ENCODE measurements at regions not wholly inside any gene's neighbourhood (a gene's known extent, or its start where the extent isn't known, plus 50 kb on each side); places are given as distances from the start of the nearest gene placed in this dataset.

DNA sequence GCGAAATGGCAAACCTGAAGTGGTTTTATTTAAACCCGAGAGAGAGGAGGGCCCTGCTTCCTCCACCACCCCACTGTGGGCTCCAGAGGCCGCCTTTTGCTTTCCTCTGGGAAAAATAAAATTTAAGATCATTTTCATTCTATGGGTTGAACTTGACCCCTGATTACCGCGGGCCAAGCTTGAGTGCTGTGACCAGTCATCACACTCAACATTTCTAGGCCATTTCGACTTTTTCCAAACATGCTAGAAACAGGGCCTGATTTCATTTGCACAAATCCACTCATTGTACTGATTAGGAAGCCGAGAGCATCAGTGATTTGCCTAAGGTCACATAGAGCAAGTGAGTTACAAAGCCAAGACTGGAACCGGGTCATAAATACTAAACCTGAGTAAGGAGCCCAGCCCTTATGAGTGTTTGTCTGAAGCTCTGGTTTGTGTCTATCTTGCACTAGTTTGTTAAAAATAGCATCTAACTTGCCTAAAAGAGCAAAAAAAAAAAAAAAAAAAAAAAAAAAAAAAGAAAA, 179.7 kb downstream of the DLL1 start:
- Histone ChIP-seq H3K36me3 (ENCODE audit: insufficient read depth, insufficient read length, low read length) (no peaks in the 10 kb centered on the region), H3K9ac (ENCODE audit: insufficient read length, low read depth) (no peak overlapping the region), H3K4me1 (ENCODE audit: insufficient read depth, insufficient read length) (peaks cover 3% of the 10 kb centered on the region), H3K9me3 (ENCODE audit: insufficient read depth, low read length) (no peaks in the 10 kb centered on the region), H3K4me3 (ENCODE audit: insufficient read length, low read depth) (no peak overlapping the region), H3K27me3 (ENCODE audit: insufficient read depth, insufficient read length) (no peaks in the 10 kb centered on the region)
- TF ChIP-seq ZNF274 (IDR thresholded peaks at IDR 0.05; ENCODE audit: low read depth, low read length): no peak
- no peak for DNase-seq (ENCODE audit: low read depth, low spot score)

DNA sequence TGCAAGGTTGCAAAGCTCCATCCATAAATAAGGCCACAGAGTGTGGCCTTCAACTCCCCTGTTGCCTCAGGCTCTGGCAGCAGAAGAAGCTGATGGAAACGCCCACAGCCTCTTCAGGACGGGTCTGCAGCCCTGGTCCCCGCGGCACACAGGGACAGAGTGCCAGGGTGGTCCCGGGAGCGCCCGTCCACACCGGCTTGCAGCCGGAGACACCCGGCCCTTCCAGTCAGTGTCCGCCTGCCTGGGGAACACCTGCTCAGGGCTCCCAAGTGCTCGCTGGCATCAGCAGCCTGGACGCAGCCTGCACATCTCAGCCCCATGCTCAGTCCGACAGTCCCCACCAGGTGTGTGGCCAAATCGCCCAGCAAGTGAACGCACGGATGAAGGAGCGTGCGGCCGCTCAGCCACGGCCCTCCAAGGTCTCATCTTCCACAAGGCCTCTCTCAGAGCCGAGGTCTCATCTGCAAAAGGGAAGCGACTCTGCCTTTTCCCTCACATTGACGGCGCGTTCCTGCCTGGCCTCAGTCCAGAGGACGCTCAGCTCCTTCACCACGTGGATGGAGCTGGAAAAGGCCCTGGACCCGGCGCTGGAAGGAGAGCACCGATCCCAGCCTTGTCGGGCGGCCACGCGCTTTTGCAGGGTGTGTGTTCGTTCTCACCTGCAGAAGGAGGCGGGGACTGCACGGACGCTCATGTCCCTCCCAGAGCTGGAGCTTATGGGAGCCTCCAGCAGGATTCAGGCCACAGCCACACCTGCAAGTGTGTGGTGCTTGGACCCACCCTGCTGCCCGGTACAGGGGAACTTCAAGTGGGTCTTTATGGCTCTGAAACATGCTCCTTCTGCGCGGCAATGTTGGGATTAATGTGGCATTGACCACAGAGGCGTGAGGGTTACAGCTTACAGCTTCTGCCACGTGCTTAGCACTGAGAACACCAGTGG, 180.4 kb downstream of the DLL1 start:
- no peak overlapping the region for H3K4me3 ChIP-seq (ENCODE audit: insufficient read length, low read depth)
- H3K4me1 ChIP-seq (ENCODE audit: insufficient read depth, insufficient read length): peaks cover 3% of the 10 kb centered on the region
- no peak for TF ChIP-seq SUZ12 (IDR thresholded peaks at IDR 0.05; ENCODE audit: extremely low read depth, insufficient read depth, insufficient read length)
- TF ChIP-seq ZNF274 (IDR thresholded peaks at IDR 0.05; ENCODE audit: low read depth, low read length): no peak
- TF ChIP-seq YY1 (IDR thresholded peaks at IDR 0.05; ENCODE audit: insufficient read depth, insufficient read length): no peak
- H3K9ac ChIP-seq (ENCODE audit: insufficient read length, low read depth): no peak overlapping the region
- DNase-seq (ENCODE audit: low read depth, low spot score): no peak
- no peaks in the 10 kb centered on the region for H3K9me3 ChIP-seq (ENCODE audit: insufficient read depth, low read length)
- no peaks in the 10 kb centered on the region for H3K27me3 ChIP-seq (ENCODE audit: insufficient read depth, insufficient read length)
- H3K36me3 ChIP-seq (ENCODE audit: insufficient read depth, insufficient read length, low read length): no peaks in the 10 kb centered on the region

DNA sequence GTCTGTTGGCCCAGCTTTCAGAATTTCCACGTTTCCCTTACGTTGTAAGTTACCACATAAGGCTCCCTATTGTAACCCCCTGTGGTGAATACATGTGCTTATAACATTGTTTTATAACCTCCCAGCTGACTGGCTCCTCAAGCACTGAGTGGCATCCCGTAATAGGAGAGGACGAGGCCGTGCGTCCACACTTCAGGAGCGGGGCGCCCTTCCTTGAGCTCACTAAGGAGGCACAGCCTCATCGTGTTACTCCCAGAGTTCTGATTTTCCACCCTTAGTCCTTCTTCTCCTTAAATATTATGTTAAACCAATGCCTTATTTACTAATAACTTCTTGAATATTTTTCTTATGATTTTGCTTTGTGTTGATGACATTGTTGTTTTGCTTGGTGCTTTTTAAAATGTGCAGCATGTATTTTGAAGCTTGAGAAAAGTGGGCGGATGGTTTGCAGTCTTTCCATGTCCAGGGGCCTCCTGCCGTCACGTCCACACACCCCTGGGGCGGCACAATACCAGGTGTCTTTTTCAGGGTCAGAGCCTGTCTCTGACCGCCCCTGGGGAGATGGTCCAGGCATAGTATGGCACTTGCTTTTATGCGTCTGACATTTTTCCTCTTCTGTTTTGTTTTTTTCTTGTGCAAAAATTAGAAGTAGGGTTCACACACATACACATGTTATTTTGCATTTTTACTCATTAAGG, 181.8 kb downstream of the DLL1 start:
- no peaks in the 10 kb centered on the region for H3K36me3 ChIP-seq (ENCODE audit: insufficient read depth, insufficient read length, low read length)
- no peak for DNase-seq (ENCODE audit: low read depth, low spot score)
- H3K9me3 ChIP-seq (ENCODE audit: insufficient read depth, low read length): no peaks in the 10 kb centered on the region
- H3K9ac ChIP-seq (ENCODE audit: insufficient read length, low read depth): no peak overlapping the region
- H3K27me3 ChIP-seq (ENCODE audit: insufficient read depth, insufficient read length): no peaks in the 10 kb centered on the region
- peaks cover 3% of the 10 kb centered on the region for H3K4me1 ChIP-seq (ENCODE audit: insufficient read depth, insufficient read length)
- no peak overlapping the region for H3K4me3 ChIP-seq (ENCODE audit: insufficient read length, low read depth)
- TF ChIP-seq SUZ12 (IDR thresholded peaks at IDR 0.05; ENCODE audit: extremely low read depth, insufficient read depth, insufficient read length) (no peak), ZNF274 (IDR thresholded peaks at IDR 0.05; ENCODE audit: low read depth, low read length) (no peak), YY1 (IDR thresholded peaks at IDR 0.05; ENCODE audit: insufficient read depth, insufficient read length) (no peak)

DNA sequence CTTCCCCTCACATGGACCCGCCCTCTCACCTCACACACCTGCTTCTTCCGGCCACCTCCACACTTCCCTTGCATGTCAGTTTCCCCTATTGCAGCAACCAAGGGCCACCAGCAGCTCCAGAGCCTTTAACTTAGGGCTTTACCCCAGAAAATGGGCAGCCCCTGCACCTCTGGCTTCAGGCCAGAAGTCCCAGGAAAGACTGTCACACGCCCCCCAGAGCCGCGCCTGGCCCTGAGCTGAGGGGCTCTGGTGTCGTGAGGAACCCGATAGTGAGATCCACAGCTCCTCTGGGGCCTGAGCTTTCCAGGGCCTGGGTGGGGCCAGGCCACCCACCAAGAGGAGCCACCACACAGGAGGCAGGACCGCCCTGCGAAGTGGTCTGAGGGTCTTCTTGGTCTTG, 182.4 kb downstream of the DLL1 start:
- H3K27me3 ChIP-seq (ENCODE audit: insufficient read depth, insufficient read length): no peaks in the 10 kb centered on the region
- H3K4me3 ChIP-seq (ENCODE audit: insufficient read length, low read depth): no peak overlapping the region
- TF ChIP-seq SUZ12 (IDR thresholded peaks at IDR 0.05; ENCODE audit: extremely low read depth, insufficient read depth, insufficient read length) (no peak), ZNF274 (IDR thresholded peaks at IDR 0.05; ENCODE audit: low read depth, low read length) (no peak), YY1 (IDR thresholded peaks at IDR 0.05; ENCODE audit: insufficient read depth, insufficient read length) (no peak)
- DNase-seq (ENCODE audit: low read depth, low spot score): no peak
- no peaks in the 10 kb centered on the region for H3K36me3 ChIP-seq (ENCODE audit: insufficient read depth, insufficient read length, low read length)
- H3K9me3 ChIP-seq (ENCODE audit: insufficient read depth, low read length): no peaks in the 10 kb centered on the region
- no peak overlapping the region for H3K9ac ChIP-seq (ENCODE audit: insufficient read length, low read depth)
- peaks cover 3% of the 10 kb centered on the region for H3K4me1 ChIP-seq (ENCODE audit: insufficient read depth, insufficient read length)

DNA sequence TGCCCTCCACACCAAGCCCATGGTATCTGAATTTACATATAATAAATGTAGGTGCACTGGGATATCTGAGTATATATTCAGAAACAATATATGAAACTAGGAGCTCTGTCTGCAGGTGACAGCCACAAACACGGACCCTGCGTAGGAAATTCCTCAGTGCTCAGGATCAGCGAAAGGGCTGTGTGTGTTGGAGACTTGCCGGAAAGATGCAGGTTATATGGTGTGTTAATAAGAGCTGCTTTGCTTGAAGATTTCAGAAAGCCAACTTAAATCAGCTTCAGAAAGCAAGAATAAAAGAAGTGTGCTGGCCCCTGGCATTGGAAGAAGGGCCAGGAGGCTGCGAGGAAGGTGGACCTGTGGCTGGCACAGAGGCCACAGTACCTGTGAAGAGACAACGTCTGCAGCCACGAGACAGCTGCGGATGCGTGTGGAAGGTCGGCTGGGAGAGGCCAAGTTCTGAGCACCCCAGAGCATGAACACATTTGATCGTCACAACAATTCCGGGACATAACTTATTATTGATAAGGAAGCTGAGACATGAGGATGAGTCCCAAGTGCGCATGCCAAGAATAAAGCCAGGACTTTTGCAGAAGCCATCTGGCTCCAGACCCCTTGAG, 183.2 kb downstream of the DLL1 start:
- DNase-seq (ENCODE audit: low read depth, low spot score): no peak

DNA sequence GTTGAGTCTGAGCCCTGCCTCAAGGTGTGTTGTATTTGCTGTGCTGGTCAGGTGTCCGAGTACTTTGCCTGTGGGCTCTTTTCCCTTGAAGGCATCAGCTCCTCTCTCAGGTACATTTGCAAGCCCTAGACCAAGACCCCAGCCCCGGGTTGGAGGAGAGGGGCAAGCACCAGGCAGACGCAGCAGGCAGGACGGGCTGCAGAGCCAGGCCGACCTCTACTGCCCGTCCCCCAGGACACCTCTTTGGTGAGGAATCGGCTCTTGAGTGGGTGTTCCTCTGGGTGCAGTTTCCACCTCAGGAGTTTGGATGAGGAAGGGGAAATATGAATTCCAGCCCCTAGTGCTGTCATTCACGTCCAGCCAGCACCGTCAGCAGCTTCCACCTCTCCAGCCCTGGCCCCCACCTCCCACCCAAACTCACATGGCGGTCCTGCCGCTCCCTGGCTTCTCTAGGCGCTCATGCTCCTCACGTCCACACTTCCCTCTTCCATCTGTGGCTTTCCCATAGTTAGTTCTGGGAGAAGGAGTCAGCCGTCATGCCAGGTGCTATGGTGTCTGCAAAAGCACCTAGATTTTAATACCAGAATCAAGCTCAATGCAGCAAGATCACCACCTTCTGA, 183.9 kb downstream of the DLL1 start:
- H3K9me3 ChIP-seq (ENCODE audit: insufficient read depth, low read length): no peaks in the 10 kb centered on the region
- DNase-seq (ENCODE audit: low read depth, low spot score): no peak
- H3K27me3 ChIP-seq (ENCODE audit: insufficient read depth, insufficient read length): no peaks in the 10 kb centered on the region
- no peak overlapping the region for H3K4me3 ChIP-seq (ENCODE audit: insufficient read length, low read depth)
- H3K4me1 ChIP-seq (ENCODE audit: insufficient read depth, insufficient read length): peaks cover 3% of the 10 kb centered on the region
- H3K9ac ChIP-seq (ENCODE audit: insufficient read length, low read depth): no peak overlapping the region
- no peak for TF ChIP-seq SUZ12 (IDR thresholded peaks at IDR 0.05; ENCODE audit: extremely low read depth, insufficient read depth, insufficient read length)
- TF ChIP-seq ZNF274 (IDR thresholded peaks at IDR 0.05; ENCODE audit: low read depth, low read length): no peak
- TF ChIP-seq YY1 (IDR thresholded peaks at IDR 0.05; ENCODE audit: insufficient read depth, insufficient read length): no peak
- no peaks in the 10 kb centered on the region for H3K36me3 ChIP-seq (ENCODE audit: insufficient read depth, insufficient read length, low read length)

More for the DNA sequence above, 183.2 kb downstream of the DLL1 start:
- TF ChIP-seq SUZ12 (IDR thresholded peaks at IDR 0.05; ENCODE audit: extremely low read depth, insufficient read depth, insufficient read length) (no peak), YY1 (IDR thresholded peaks at IDR 0.05; ENCODE audit: insufficient read depth, insufficient read length) (no peak)
- H3K9ac ChIP-seq (ENCODE audit: insufficient read length, low read depth): no peak overlapping the region
- no peaks in the 10 kb centered on the region for H3K27me3 ChIP-seq (ENCODE audit: insufficient read depth, insufficient read length)
- peaks cover 3% of the 10 kb centered on the region for H3K4me1 ChIP-seq (ENCODE audit: insufficient read depth, insufficient read length)
- no peak overlapping the region for H3K4me3 ChIP-seq (ENCODE audit: insufficient read length, low read depth)
- H3K36me3 ChIP-seq (ENCODE audit: insufficient read depth, insufficient read length, low read length): no peaks in the 10 kb centered on the region
- no peaks in the 10 kb centered on the region for H3K9me3 ChIP-seq (ENCODE audit: insufficient read depth, low read length)

All from NT2/D1 (cell line).